NCI-H2171 (cell line): ENCODE measurements at regions not wholly inside any gene's neighbourhood (a gene's known extent, or its start where the extent isn't known, plus 50 kb on each side); places are given as distances from the start of the nearest gene placed in this dataset.
"Not testable (repeated sequence)": the region's sequence is repeated elsewhere in the genome, so short reads cannot be mapped to it uniquely, and the experiment has no call there.

ENCODE experiments used
- DNase-seq: peaks from one replicate; lab custom pipeline; 2025; lab: John Stamatoyannopoulos, UW

DNA sequence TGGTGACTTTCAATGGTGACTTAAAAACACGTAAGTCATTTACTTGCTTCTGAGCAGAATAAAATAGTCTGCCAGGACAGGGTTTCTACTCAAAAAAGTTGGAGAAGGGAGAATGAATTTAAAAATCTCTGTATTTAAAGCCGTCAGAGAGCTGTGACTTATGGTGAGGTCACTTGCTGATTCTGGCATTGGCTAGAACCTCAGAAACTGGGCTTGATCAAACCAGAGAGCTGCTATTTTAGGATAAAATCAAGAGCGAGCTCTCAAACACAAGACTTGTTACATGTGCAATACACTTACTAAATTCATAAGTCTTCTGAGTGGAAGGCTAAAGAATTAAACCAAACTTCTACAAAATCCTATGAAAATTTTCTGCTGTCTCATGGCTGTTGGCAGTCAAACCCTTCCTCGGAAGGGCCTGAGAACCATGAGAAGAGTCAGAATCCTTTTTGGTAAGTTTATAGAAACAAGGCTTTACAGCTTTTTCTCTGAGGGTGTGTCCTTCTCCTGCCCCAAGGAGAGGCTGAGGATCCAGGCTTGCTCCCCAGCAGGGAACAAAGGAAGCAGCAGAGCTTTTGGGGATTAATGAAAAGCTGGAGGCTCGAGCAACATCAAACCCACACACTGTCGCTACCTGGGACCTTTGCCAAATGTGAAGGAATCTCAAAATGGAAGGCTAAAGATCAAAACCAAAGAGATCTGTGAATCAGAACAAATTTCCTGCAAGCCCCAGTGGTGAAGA, 816.4 kb downstream of the SOCS6 start:
- no peak for DNase-seq

DNA sequence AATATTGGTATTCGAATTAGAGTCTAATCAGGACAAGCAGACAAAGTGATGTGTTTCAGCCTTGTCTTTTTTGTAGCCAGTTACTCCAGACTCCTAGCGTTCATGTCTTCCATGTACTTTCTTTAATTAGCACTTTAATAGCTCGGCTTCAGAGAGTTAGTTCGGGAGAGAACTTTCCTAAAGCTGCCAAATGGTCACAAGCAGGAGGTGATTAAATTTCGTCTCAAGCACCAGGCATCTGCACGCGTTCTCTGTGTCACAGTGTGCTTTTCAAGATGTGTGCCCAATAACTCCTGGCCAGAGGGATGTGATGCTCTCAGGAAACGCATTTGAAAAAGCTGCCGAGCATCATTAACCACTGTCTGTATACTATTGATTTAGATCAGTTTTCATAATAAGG, 790.8 kb downstream of the SOCS6 start:
- DNase-seq: no peak

- no peak for DNase-seq
These were observed 788.6 kb downstream of the SOCS6 start for GRCh38 chr18:71077451-71077850.

GRCh38 chr18:71075147-71075546, 786.3 kb downstream of the SOCS6 start:
- no peak for DNase-seq

DNA sequence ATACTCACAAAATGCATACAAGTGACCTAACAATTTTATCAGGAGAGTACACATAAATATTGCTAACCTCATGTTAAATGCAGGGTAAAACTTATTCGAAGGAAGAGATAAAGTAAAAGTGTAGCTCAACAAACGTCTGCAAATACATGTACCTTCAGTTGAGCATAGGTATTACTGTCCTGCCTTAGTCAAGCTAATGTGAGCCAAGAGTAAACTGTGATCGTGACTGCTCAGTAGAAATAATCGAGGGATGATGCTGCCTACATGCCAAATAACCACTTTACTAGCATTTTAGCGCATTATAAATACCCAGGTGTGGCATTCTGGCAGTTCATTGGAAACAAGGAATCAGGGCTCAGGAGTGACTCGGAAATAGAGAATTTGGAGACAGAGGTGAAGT, 779.5 kb downstream of the SOCS6 start:
- no peak for DNase-seq

DNA sequence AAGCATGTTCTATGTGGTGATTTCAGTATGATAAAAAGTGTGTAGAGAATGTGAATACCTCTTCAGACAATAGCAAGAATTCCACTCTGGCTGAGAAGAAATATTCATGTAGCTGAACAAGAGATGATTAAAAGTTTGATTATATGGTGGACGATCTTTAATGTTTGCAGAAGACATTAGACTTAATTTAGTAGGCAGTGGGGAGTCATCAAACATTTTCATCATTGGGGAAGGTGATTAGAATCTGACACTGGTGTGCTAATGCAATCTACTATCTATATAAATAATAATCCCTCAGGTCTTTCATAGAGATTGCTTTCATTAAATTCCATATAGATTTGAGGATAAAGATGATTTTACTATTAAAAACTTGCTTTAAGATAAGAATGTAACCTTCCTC, 761.0 kb downstream of the SOCS6 start:
- DNase-seq: no peak

- DNase-seq: no peak
These were observed 759.0 kb downstream of the SOCS6 start for GRCh38 chr18:71047882-71048281.

- no peak for DNase-seq
These were observed 756.7 kb downstream of the SOCS6 start for GRCh38 chr18:71045331-71046065.

GRCh38 chr18:71040161-71040560, 751.3 kb downstream of the SOCS6 start:
- no peak for DNase-seq

DNA sequence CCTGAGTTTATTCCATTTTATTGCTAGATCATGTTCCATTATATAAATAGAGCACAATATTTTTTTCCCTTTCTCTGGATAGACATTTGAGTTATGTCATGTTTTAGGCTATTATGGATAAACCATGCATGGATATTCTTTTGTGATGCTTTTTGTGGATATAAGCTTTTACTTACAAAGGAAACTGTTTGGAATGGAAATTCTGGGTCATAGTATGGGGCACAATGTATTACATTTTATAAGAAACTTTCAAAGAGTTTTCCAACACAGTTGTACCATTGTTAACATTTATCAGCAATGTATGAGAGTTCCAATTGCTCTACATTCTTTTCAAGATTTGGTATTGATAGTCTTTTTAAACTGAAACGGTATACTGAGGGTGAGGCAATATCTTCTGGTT, 749.4 kb downstream of the SOCS6 start:
- no peak for DNase-seq

GRCh38 chr18:71036783-71037182, 747.9 kb downstream of the SOCS6 start:
- DNase-seq: no peak

- DNase-seq: not testable (repeated sequence)
These were observed 742.7 kb downstream of the SOCS6 start for GRCh38 chr18:71031296-71032191.

DNA sequence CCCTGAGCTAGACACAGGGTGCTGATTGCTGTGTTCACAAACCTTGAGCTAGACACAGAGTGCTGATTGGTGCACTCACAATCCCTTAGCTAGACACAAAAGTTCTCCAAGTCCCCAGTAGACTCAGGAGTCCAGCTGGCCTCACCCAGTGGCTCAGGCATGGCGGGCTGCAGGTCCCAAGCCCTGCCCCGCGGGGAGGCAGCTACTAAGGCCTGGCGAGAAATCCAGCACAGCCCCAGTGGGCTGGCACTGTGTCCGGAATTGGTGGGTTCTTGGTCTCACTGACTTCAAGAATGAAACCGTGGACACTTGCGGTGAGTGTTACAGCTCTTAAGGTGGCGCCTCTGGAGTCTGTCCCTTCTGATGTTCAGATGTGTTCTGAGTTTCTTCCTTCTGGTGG, 741.2 kb downstream of the SOCS6 start:
- not testable (repeated sequence) for DNase-seq

GRCh38 chr18:71028285-71028762, 739.5 kb downstream of the SOCS6 start:
- no peak for DNase-seq

DNA sequence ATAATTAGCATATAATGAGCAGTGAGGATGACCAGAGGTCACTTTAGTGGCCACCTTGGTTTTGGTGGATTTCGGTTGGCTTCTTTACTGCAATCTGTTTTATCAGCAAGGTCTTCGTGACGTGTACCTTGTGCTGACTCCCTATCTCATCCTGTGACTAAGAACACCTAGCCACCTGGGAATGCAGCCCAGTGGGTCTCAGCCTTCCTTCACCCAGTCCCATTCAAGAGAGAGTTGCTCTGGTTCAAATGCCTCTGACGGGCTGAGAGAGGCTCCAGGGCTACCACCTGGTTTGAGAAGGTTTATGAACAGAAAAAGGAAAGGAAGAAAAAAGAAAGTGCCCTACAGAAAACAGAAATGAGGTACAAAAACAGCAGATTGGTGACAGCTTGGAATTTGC, 738.7 kb downstream of the SOCS6 start:
- no peak for DNase-seq

DNA sequence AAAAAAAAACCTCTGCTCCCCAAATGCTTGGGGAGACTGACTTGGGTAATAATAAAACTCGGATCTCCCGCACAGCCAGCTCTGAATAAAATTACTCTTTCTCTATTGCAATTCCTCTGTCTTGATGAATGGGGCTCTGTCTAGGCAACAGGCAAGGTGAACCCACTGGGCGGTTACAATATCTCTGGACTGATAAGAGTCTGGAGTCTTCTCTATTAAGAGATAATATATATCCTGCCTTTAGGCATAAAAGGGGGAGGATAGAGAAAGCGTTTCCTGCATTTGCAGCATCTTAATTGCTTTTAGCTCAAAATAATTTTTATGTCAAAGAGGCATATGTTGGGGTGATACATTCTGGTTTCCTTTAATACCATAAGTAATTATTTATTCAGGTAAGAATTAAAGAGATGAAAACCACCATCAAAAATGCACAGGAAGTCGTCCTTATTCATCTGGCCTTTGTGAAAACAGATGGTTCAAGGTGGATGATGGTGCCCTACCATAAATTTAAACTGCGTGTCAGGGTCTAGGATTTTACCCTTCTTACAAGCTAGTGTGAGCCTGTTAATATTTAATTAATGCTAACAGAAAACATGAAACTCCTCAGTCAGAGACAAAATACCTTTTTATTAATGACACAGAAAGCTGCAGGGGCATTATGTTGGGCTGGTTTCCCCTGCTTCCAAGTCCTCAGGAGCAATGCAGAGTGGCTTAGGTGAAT, 736.8 kb downstream of the SOCS6 start:
- DNase-seq: no peak

- DNase-seq: no peak
These were observed 733.5 kb downstream of the SOCS6 start for GRCh38 chr18:71022389-71022788.

- no peak for DNase-seq
These were observed 732.2 kb downstream of the SOCS6 start for GRCh38 chr18:71021030-71021362.

- no peak for DNase-seq
These were observed 731.6 kb downstream of the SOCS6 start for GRCh38 chr18:71020342-71021029.

- no peak for DNase-seq
These were observed 730.0 kb downstream of the SOCS6 start for GRCh38 chr18:71018816-71019215.

- no peak for DNase-seq
These were observed 723.9 kb downstream of the SOCS6 start for GRCh38 chr18:71012789-71013188.
